HG02970 (cell line): ENCODE measurements at regions not wholly inside any gene's neighbourhood (a gene's known extent, or its start where the extent isn't known, plus 50 kb on each side); places are given as distances from the start of the nearest gene placed in this dataset.

Source experiments
- ATAC-seq: cut with Tn5 transposase; IDR thresholded peaks from one replicate; pipeline ENCODE4 v1.9.1; 2021; ENCODE audit warnings: mild to moderate bottlenecking, moderate library complexity, moderate number of reproducible peaks; ENCODE audit not compliant: unreplicated experiment, low FRiP score

GRCh38 chr3:135458541-135459322 lies 506.8 kb upstream of the PPP2R3A start:
- ATAC-seq = no peak

DNA sequence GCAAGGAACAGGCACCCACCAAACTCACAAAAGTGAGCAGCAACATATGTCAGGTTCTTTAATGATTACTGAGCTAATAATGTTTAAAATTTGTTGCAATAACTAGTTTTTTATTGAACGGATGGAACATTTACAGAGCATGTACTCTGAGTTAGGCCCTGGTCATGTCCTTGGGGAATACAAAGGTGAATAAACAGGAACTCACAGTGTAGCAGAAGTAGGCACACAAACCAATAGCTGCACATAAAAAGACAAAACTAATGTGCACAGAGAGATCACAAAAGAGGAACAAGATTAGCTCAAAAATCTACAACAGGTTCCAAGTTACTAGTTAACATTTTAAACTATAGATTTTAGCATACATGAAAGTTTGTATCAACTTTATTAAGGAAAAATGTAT lies 505.3 kb upstream of the PPP2R3A start:
- ATAC-seq = no peak

GRCh38 chr3:135471911-135472310 lies 493.6 kb upstream of the PPP2R3A start:
- no peak for ATAC-seq

DNA sequence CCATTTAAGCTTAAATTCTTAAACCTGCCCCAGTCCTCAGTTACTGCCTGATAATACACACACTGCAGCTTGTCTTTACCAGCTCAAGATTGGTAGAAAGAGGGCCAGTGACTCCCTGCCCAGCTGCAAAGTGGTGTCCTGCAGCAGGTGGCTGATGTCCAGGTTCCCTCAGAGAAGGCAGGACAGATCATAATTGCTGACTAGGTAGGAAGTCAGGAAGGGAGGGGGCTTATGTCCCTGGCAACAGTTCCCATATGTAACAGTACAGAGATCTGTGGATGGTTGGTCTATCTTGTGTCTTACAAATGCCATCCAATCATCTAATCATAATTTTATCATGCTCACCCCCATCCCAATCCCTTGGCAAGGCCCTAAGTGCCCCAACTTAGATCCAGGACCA lies 492.1 kb upstream of the PPP2R3A start:
- ATAC-seq = no peak

- ATAC-seq = no peak
Observed at GRCh38 chr3:135487261-135487660, 478.3 kb upstream of the PPP2R3A start.

- no peak for ATAC-seq
Observed at GRCh38 chr3:135490219-135490915, 475.2 kb upstream of the PPP2R3A start.

DNA sequence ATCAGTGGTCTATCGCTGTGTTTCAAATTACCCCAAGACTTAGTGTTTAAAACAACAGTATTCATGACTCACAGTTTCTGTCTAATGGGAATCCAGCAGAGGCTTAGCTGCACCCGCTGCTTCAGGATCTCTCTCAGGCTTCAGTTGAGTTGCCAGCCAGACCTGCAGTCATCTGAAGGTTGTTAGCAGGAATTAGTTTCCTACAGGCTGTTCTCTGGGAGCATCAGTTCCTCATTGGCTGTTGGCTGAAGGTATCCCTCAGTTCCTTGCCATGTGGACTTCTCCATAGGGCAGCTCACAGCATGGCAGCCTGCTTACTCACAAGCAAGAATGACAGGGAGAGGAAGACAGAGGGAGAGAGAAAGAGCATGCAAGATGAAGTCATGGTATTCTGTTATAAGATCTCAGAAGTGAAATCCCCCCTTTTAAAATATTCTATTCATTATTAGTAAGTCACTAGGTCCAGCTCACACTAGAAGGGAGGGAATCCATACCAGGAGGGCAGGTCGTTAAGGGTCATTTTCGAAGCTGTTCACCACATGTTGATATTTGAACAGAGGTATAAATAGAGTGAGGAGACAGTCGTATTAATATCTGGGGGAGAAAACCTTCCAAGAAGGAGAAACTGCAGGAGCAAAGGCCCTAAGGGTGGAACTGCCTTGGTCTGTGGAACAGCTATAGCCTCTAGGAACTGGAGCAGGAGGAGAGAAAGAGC lies 473.9 kb upstream of the PPP2R3A start:
- no peak for ATAC-seq

DNA sequence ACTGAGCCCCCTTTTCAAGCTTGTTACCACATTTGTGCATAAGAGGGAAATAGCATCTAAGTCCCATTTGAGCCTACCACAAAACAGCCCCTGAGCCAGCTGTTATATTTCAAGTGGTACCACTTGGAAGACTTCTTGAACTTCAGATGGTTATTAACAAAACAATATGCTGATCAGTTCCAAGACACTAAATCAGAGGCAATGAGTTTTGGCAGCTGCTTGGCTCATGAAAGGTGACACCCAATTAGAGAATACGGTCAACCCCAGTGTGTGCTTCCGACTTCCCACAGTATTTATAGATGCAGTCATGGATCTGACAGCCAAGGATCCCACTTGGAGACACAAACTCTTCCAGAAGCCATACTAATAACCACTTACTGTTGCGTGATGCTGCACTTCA lies 469.6 kb upstream of the PPP2R3A start:
- no peak for ATAC-seq

- ATAC-seq = no peak
Observed at GRCh38 chr3:135497979-135498378, 467.5 kb upstream of the PPP2R3A start.

- no peak for ATAC-seq
Observed at GRCh38 chr3:135499426-135499825, 466.1 kb upstream of the PPP2R3A start.

DNA sequence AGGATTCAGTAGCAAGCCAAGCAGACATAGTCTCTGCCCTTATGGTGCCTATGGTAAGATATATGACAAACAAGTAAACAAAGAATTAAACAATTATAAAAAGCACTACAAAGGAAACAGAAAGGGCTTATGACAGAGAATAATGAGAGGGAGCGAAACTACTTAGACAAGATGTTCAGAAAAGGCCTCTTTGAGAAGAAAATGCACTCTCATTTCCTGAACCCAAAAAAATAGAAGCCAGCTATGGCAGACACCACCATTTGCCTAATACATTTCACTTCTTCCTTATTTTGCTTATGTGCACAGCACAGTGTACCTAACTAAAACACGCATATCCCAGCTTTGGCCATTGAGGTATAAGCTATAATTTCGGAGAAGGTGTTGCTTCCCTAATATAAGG lies 465.5 kb upstream of the PPP2R3A start:
- ATAC-seq = no peak

GRCh38 chr3:135503065-135503759 lies 462.3 kb upstream of the PPP2R3A start:
- ATAC-seq = no peak

DNA sequence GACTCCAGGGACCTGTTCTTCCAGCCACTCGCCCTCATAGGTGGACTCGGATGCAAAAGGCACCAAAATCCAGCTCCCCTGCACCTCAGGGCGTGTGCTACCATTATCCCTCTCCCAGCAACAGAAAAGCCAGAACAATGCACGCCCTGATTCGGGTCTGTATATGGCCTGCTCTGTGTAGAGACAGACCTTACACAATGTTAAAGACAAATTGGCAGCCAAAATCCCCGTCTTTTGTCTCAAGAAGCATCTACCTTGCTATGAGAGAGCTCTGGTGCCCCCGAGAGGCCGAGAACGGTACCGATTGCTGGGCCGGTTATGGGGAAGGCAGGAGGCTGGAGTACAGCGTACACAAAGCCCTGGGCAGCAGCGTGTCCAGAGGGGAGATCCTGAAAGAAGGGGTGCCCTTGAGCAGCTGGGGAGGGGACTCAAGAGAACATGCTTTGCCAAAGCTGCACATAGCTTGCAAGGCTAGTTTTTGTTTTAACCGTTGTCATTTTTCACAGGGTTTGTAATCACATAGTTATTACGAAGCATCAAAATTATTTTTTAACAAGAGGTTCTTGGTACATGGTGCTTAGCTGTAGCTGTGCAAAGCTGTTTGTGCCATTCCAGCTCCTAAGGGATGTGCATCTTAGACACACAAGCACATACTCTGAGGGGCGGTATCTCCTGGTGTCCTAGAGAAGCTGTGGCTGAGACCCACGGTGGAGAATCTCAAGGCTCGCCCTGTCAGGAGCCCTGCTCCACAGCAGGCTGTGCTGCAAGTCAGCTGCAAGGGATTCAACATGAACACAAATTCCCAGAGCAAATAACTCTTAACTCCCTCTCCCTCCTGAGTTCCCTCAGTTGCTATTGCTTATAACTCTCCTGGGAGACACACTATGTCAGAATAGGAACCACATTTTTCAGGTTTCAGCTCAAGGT lies 461.5 kb upstream of the PPP2R3A start:
- no peak for ATAC-seq

DNA sequence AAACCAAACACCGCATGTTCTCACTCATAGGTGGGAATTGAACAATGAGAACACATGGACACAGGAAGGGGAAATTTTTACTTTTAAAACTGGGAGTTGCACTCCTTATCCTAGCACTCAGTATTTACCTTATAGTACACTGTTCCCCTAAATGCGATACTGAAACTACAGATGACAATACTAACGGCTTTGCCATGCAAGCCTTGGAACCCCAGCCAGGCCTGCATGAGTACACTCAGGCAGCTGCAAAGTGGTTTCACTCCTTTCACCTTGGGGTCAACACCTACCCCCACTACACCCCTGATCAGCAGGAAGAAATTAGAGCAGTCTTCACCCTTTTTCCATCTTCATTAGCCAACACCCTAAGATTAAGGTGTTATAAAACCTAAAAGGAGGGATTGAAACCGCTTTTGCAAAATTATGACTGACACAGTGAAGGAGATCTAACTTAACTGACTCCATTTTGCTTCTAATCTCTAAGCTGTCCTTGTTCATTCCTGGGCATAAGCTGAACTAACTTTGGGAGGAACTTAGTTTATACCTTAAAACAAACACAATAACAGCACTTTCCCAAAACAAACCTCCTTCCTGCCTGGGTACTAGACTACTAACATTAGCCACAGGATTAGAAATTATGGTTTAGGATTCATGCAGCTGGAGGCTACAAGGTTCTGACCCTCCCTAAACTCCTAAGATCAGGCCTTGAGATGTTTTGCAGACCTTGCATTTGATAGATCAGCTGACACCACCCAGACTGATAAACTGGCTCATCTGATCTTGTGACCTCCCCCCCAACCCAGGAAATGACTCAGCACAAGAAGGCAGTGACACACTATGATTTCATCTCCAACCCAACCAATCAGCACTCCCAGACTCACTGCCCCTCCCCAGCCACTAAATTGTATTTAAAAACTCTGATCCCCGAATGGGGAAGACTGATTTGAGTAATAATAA lies 452.1 kb upstream of the PPP2R3A start:
- ATAC-seq = no peak

DNA sequence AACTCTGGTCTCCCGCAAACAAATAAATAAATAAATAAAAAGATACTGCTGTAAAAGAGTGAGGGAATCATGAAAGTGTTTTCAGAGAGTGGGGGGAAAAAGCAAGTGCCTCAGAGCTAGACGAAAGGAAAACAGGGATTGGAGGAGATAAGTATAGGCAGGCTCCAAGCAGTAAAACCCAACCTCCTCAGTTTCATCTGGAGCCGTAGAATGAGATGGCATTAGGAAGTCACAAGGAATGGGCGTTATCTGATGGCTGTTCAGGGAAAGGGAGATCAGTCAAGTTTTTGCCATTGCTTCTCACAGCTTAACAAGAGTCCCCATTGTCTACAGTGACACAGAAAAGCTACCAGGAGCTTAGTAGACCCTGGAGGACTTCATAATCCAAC lies 451.5 kb upstream of the PPP2R3A start:
- ATAC-seq = no peak

DNA sequence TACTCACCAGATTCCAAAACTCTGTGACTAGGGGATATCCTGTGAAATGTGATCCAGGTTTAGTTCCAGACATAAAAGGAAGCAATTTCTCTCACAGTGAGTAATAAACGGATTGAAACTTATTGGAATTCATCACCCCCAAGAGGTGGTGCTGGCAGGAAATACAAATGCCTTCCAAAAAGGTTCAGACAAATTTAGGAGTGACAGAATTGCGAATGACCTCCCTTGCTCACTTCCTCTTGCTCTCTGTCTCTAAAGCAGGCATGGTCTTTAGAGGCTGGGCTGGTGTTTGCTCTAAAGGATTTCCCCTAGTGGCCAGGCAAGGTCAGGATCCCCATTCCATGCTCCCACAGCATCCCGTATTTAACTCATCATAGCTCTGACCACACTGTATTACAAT lies 449.4 kb upstream of the PPP2R3A start:
- ATAC-seq = no peak

DNA sequence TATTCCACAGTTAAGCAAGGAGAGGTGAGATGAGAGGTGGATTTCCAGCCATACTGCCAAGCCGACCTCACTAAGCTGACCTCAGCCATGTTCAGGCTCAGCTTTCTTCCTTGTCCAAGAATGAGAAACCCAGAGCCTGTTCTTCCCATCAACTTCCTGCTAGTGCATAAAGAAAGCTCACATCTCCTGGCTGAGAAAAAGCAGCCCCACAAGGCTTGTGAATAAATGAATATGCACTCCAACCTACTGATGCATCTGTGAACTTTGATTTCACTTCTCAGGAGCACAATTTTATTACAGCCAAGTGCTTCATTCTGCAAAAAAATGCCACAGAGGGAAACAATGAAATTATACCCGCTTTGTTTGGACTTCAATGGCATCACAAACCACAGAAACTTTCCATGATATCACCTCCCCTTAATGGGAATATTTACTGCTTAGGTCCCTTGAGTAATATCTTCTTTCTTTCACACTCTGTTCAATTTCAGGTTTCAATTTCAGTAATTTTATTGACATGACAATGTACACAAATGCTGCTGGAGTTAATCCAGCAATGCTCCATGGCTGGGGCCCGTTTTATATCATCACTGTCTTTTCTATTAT lies 437.0 kb upstream of the PPP2R3A start:
- no peak for ATAC-seq

GRCh38 chr3:135532021-135532420 lies 433.5 kb upstream of the PPP2R3A start:
- ATAC-seq = no peak
